ENCODE measurements at regions not wholly inside any gene's neighbourhood (a gene's known extent, or its start where the extent isn't known, plus 50 kb on each side); places are given as distances from the start of the nearest gene placed in this dataset.

DNA sequence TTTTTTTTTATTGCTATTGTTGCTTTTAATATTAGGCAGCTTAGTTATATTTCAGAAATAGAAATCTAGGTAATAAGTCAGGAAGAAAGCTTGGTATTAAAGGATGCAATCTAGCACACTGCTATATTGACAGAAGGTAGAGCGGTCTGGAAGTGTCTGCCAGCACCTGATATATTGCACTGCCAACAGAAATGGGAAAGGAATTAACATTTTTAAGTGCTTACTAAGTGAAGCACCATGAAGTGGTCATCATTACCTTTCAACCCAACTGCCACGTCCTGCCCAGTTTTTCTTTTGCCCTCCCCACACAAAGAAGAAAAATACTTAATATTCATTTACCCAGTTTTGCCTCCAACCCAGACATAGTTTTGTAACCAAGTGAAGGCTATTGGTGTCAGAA is 163.5 kb downstream of the KITLG start:
- Histone ChIP-seq H3K9me2 (ENCODE audit: low read depth, low read length) (no peaks in the 10 kb centered on the region), H2AFZ (ENCODE audit: low read length) (no peak overlapping the region), H3K4me2 (ENCODE audit: low read length) (no peak overlapping the region), H3K4me1 (ENCODE audit: insufficient read depth, low read length, severe bottlenecking) (no peaks in the 10 kb centered on the region), H3K36me3 (ENCODE audit: insufficient read depth, low read length) (no peaks in the 10 kb centered on the region), H3K9me3 (ENCODE audit: low read length) (no peaks in the 10 kb centered on the region), H3K4me3 (ENCODE audit: low read depth, low read length, poor library complexity, severe bottlenecking) (no peak overlapping the region), H3K9ac (ENCODE audit: low read length) (no peak overlapping the region), H3F3A (ENCODE audit: insufficient read depth, low read length) (no peaks in the 10 kb centered on the region), H4K20me1 (ENCODE audit: insufficient read depth, low read length) (no peaks in the 10 kb centered on the region), H3K27ac (ENCODE audit: low read depth, low read length, poor library complexity, severe bottlenecking) (no peak overlapping the region), H3K79me2 (ENCODE audit: insufficient read depth, low read length) (no peaks in the 10 kb centered on the region), H3K27me3 (ENCODE audit: insufficient read depth, low read length) (no peaks in the 10 kb centered on the region)
- TF ChIP-seq, protein P1, sequence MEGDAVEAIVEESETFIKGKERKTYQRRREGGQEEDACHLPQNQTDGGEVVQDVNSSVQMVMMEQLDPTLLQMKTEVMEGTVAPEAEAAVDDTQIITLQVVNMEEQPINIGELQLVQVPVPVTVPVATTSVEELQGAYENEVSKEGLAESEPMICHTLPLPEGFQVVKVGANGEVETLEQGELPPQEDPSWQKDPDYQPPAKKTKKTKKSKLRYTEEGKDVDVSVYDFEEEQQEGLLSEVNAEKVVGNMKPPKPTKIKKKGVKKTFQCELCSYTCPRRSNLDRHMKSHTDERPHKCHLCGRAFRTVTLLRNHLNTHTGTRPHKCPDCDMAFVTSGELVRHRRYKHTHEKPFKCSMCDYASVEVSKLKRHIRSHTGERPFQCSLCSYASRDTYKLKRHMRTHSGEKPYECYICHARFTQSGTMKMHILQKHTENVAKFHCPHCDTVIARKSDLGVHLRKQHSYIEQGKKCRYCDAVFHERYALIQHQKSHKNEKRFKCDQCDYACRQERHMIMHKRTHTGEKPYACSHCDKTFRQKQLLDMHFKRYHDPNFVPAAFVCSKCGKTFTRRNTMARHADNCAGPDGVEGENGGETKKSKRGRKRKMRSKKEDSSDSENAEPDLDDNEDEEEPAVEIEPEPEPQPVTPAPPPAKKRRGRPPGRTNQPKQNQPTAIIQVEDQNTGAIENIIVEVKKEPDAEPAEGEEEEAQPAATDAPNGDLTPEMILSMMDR (IDR thresholded peaks at IDR 0.05; ENCODE audit: low read length) = no peak
- no peak for TF ChIP-seq EZH2 (IDR thresholded peaks at IDR 0.05; ENCODE audit: borderline replicate concordance, low read length)

DNA sequence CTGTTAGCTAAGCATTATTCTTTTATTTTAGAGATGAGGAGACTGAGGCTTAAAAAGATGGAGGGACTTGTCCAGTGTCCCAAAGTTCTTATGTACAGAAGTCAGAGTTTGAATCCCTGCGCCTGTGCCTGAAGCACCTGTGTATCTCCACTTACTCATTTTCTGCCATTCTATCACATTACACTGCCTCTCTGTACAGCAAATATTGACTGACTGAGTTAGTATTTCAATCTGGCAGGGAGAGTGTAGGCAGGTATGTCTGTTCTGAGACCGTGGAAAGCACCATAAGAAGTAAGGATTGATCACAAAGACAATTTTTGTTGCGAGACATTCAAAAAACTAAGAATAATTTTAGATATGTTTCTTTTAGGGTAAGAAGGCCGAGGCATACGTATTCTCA is 162.7 kb downstream of the KITLG start:
- Histone ChIP-seq H3K36me3 (ENCODE audit: insufficient read depth, low read length) (no peaks in the 10 kb centered on the region), H3K4me1 (ENCODE audit: insufficient read depth, low read length, severe bottlenecking) (no peaks in the 10 kb centered on the region), H3K4me3 (ENCODE audit: low read depth, low read length, poor library complexity, severe bottlenecking) (no peak overlapping the region), H3K4me2 (ENCODE audit: low read length) (no peak overlapping the region), H3K9me3 (ENCODE audit: low read length) (no peaks in the 10 kb centered on the region), H3K27me3 (ENCODE audit: insufficient read depth, low read length) (no peaks in the 10 kb centered on the region), H3K9ac (ENCODE audit: low read length) (no peak overlapping the region), H3K27ac (ENCODE audit: low read depth, low read length, poor library complexity, severe bottlenecking) (no peak overlapping the region), H2AFZ (ENCODE audit: low read length) (no peak overlapping the region), H3F3A (ENCODE audit: insufficient read depth, low read length) (no peaks in the 10 kb centered on the region), H3K79me2 (ENCODE audit: insufficient read depth, low read length) (no peaks in the 10 kb centered on the region), H3K9me2 (ENCODE audit: low read depth, low read length) (no peaks in the 10 kb centered on the region), H4K20me1 (ENCODE audit: insufficient read depth, low read length) (no peaks in the 10 kb centered on the region)
- no peak for TF ChIP-seq EZH2 (IDR thresholded peaks at IDR 0.05; ENCODE audit: borderline replicate concordance, low read length)
- TF ChIP-seq, protein P1 (IDR thresholded peaks at IDR 0.05; ENCODE audit: low read length) = no peak

GRCh38 chr12:88418856-88419497 is 161.3 kb downstream of the KITLG start:
- H3K27me3 ChIP-seq (ENCODE audit: insufficient read depth, low read length) = no peaks in the 10 kb centered on the region
- H2AFZ ChIP-seq (ENCODE audit: low read length) = no peak overlapping the region
- H3K9ac ChIP-seq (ENCODE audit: low read length) = no peak overlapping the region
- H3F3A ChIP-seq (ENCODE audit: insufficient read depth, low read length) = no peaks in the 10 kb centered on the region
- H3K4me3 ChIP-seq (ENCODE audit: low read depth, low read length, poor library complexity, severe bottlenecking) = no peak overlapping the region
- no peak overlapping the region for H3K27ac ChIP-seq (ENCODE audit: low read depth, low read length, poor library complexity, severe bottlenecking)
- no peaks in the 10 kb centered on the region for H3K9me3 ChIP-seq (ENCODE audit: low read length)
- TF ChIP-seq, protein P1 (IDR thresholded peaks at IDR 0.05; ENCODE audit: low read length) = no peak
- TF ChIP-seq EZH2 (IDR thresholded peaks at IDR 0.05; ENCODE audit: borderline replicate concordance, low read length) = no peak
- H3K4me2 ChIP-seq (ENCODE audit: low read length) = no peak overlapping the region
- H4K20me1 ChIP-seq (ENCODE audit: insufficient read depth, low read length) = no peaks in the 10 kb centered on the region
- no peaks in the 10 kb centered on the region for H3K36me3 ChIP-seq (ENCODE audit: insufficient read depth, low read length)
- no peaks in the 10 kb centered on the region for H3K9me2 ChIP-seq (ENCODE audit: low read depth, low read length)
- H3K4me1 ChIP-seq (ENCODE audit: insufficient read depth, low read length, severe bottlenecking) = no peaks in the 10 kb centered on the region
- no peaks in the 10 kb centered on the region for H3K79me2 ChIP-seq (ENCODE audit: insufficient read depth, low read length)

Measured in OCI-LY1 (cell line).